HepG2 (cell line): ENCODE measurements at regions not wholly inside any gene's neighbourhood (a gene's known extent, or its start where the extent isn't known, plus 50 kb on each side); places are given as distances from the start of the nearest gene placed in this dataset.

Experiments
- ATAC-seq: fragments of 200-7000 bp; cut with Tn5 transposase; 3 replicates; pipeline ENCODE4 v1.9.1; 2020; ENCODE audit warnings: mild to moderate bottlenecking, moderate library complexity
- BruUV-seq: library from RNA; stranded (reverse); fragments of 400-500 nt; replicated peaks from 2 replicates; lab custom pipeline; 2021; lab: Mats Ljungman, UMichigan
- CTCF ChIA-PET: fragments of 300-600 bp; formaldehyde crosslinking; extraction: SDS; loops from one replicate; lab custom pipeline; 2021; ENCODE audit warnings: low total read pairs, inconsistent platforms, low intra/inter-chr PET ratio; lab: Yijun Ruan, JAX
- POLR2A ChIA-PET: fragments of 350-600 bp; sonication (Branson Sonifier 250); formaldehyde crosslinking; loops from one replicate; lab custom pipeline; 2020; ENCODE audit warnings: antibody characterized with exemption, inconsistent platforms; lab: Yijun Ruan, JAX
- DNase-seq: peaks from one replicate; pipeline ENCODE4 v3.0.0-alpha.2; 2015; ENCODE audit warnings: low spot score
- FAIRE-seq: peaks from 3 replicates; lab custom pipeline; 2011; peaks lifted over from hg19 to GRCh38; lab: Jason Lieb, UNC
- H2AFZ ChIP-seq: one replicate; pipeline ENCODE4 v1.6.1; 2011; ENCODE audit warnings: low read length, inconsistent platforms
- H3K27ac ChIP-seq: fragments of 300-600 bp; 3 replicates; pipeline ENCODE4 v1.8.0; 2011; ENCODE audit warnings: mixed run types, mild to moderate bottlenecking, mixed read lengths, low read length, inconsistent platforms; ENCODE audit not compliant: insufficient read depth; ENCODE audit errors: extremely low read length
- H3K27me3 ChIP-seq, 2 experiments: fragments of 200-600 bp in 1 of 2; 2 replicates in 1 of 2; 3 replicates in 1 of 2; pipeline versions ENCODE4 v1.6.0 to v1.8.0; 2011; ENCODE audit warnings: low read length in 2 of 2, mild to moderate bottlenecking in 2 of 2, moderate library complexity in 2 of 2, inconsistent platforms in 1 of 2; ENCODE audit not compliant: insufficient read depth in 2 of 2, control insufficient read depth in 1 of 2
- H3K36me3 ChIP-seq, 2 experiments: fragments of 200-600 bp in 1 of 2; replicated peaks in 1 of 2; 2 replicates in 1 of 2; 3 replicates in 1 of 2; pipeline versions ENCODE4 v1.5.1 to v1.8.0; 2011; ENCODE audit warnings: low read length in 2 of 2, inconsistent platforms in 1 of 2; ENCODE audit not compliant: insufficient read depth in 2 of 2, control insufficient read depth in 1 of 2
- H3K4me1 ChIP-seq: 2 replicates; pipeline ENCODE4 v1.5.1; 2012; ENCODE audit warnings: low read length, inconsistent platforms; ENCODE audit not compliant: insufficient read depth
- H3K4me2 ChIP-seq: 2 replicates; pipeline ENCODE4 v1.6.0; 2011; ENCODE audit warnings: low read depth, low read length, inconsistent platforms
- H3K4me3 ChIP-seq, 3 experiments: fragments of 200-600 bp in 1 of 3; sonication (generic), shearing (Covaris generic) in 1 of 3; replicated peaks in 1 of 3; 2 replicates each; pipeline ENCODE4 v1.5.1; 2011 to 2016; ENCODE audit warnings: low read length in 3 of 3, inconsistent platforms in 2 of 3, low read depth in 2 of 3, mild to moderate bottlenecking in 2 of 3, control low read depth in 1 of 3, mixed read lengths in 1 of 3; ENCODE audit not compliant: insufficient read depth in 1 of 3
- H3K79me2 ChIP-seq: one replicate; pipeline ENCODE4 v1.6.1; 2011; ENCODE audit warnings: low read length, inconsistent platforms; ENCODE audit not compliant: insufficient read depth
- H3K9ac ChIP-seq: 2 replicates; pipeline ENCODE4 v1.6.0; 2011; ENCODE audit warnings: mild to moderate bottlenecking, low read depth, low read length, inconsistent platforms; ENCODE audit not compliant: insufficient read depth
- H3K9me3 ChIP-seq: 2 replicates; pipeline ENCODE4 v1.5.1; 2012; ENCODE audit warnings: mild to moderate bottlenecking, low read length
- H4K20me1 ChIP-seq: 2 replicates; pipeline ENCODE4 v1.6.0; 2011; ENCODE audit warnings: inconsistent platforms, mild to moderate bottlenecking, low read length, moderate library complexity; ENCODE audit not compliant: insufficient read depth
- GPBP1L1 ChIP-seq: sonication (generic); formaldehyde crosslinking; IDR thresholded peaks from 2 replicates; pipeline ENCODE4 v1.5.0; 2020; ENCODE audit warnings: mild to moderate bottlenecking, missing genetic modification reagents
- NAIF1 ChIP-seq: sonication (generic); formaldehyde crosslinking; IDR thresholded peaks from 2 replicates; pipeline ENCODE4 v1.5.0; 2020; ENCODE audit warnings: mild to moderate bottlenecking, missing genetic modification reagents, borderline replicate concordance
- NR1H2 ChIP-seq: sonication (generic); formaldehyde crosslinking; IDR thresholded peaks from 2 replicates; pipeline ENCODE4 v1.8.1; 2022; ENCODE audit warnings: low read depth, missing genetic modification reagents, borderline replicate concordance
- NR3C1 ChIP-seq: sonication (generic); formaldehyde crosslinking; IDR thresholded peaks from 2 replicates; pipeline ENCODE4 v1.4.0; 2020; ENCODE audit warnings: missing genetic modification reagents
- RFXAP ChIP-seq: sonication (generic); formaldehyde crosslinking; IDR thresholded peaks from 2 replicates; pipeline ENCODE4 v1.4.0; 2020; ENCODE audit warnings: missing genetic modification reagents, borderline replicate concordance
- THYN1 ChIP-seq: sonication (generic); formaldehyde crosslinking; IDR thresholded peaks from 2 replicates; pipeline ENCODE4 v1.8.1; 2023; ENCODE audit warnings: low read depth, mild to moderate bottlenecking, moderate library complexity, missing genetic modification reagents, borderline replicate concordance
- ZFP41 ChIP-seq: sonication (generic); formaldehyde crosslinking; IDR thresholded peaks from 2 replicates; pipeline ENCODE4 v1.4.0; 2020; ENCODE audit warnings: mild to moderate bottlenecking, missing genetic modification reagents, borderline replicate concordance
- ZNF24 ChIP-seq: fragments of 450-650 bp; IDR thresholded peaks from 2 replicates; pipeline ENCODE4 v1.6.1; 2017; ENCODE audit warnings: antibody characterized with exemption, mild to moderate bottlenecking
- ZNF460 ChIP-seq: sonication (generic); formaldehyde crosslinking; IDR thresholded peaks from 2 replicates; pipeline ENCODE4 v1.5.1; 2020; ENCODE audit warnings: missing genetic modification reagents, mild to moderate bottlenecking, borderline replicate concordance
- ZNF747 ChIP-seq: sonication (generic); formaldehyde crosslinking; IDR thresholded peaks from 2 replicates; pipeline ENCODE4 v1.8.1; 2023; ENCODE audit warnings: missing genetic modification reagents, mild to moderate bottlenecking, borderline replicate concordance
- WGBS: methylation state at CpG from one replicate; pipeline ENCODE4 v1.1.6; 2017; ENCODE audit warnings: low lambda C conversion rate; 5-methylcytosine and 5-hydroxymethylcytosine counted together
- in situ Hi-C: cut with HindIII; loops from 2 replicates; pipeline ENCODE4 v1.10.0; 2017; ENCODE audit warnings: low pct_unique_long_range_greater_than_20kb; ENCODE audit not compliant: extremely low pct_ligation_motif_present
- intact Hi-C: fragments of 100-400 bp; cut with micrococcal nuclease; formaldehyde crosslinking; loops from one replicate; pipeline ENCODE4 v1.10.0; 2022; ENCODE audit not compliant: unreplicated experiment

GRCh38 chr2:145284551-145284950, 764.6 kb upstream of the ZEB2 start (continued):
- TF ChIP-seq ZNF460: no peak
- TF ChIP-seq ZFP41: no peak

- H3K27me3 ChIP-seq: no peaks in the 10 kb centered on the region
- TF ChIP-seq NR3C1 (no peak), THYN1 (no peak), ZNF747 (CRISPR knock-in tag) (no peak), RFXAP (CRISPR knock-in tag) (no peak), GPBP1L1 (no peak), NAIF1 (no peak), ZNF24 (no peak), NR1H2 (CRISPR knock-in tag) (no peak)
- TF ChIP-seq, all 625 proteins: peak for 0
- in situ Hi-C loops (no loop called here), intact Hi-C loops (no loop called here)
- no peak overlapping the region for H3K9ac ChIP-seq
- WGBS: 0% methylated on average over 1 of the region's 1 CpG
- H4K20me1 ChIP-seq: no peaks in the 10 kb centered on the region
- no peaks in the 10 kb centered on the region for H3K79me2 ChIP-seq
- no peak overlapping the region for H2AFZ ChIP-seq
- H3K4me3 ChIP-seq: no peak overlapping the region
- H3K4me1 ChIP-seq: no peaks in the 10 kb centered on the region
- H3K9me3 ChIP-seq: no peaks in the 10 kb centered on the region
- FAIRE-seq (no peak), DNase-seq (no peak), ATAC-seq (no peak)
- BruUV-seq: no TSS peak
- H3K4me2 ChIP-seq: no peak overlapping the region
- no peaks in the 10 kb centered on the region for H3K36me3 ChIP-seq
- H3K27ac ChIP-seq: no peak overlapping the region
- POLR2A ChIA-PET: no interaction called here
- CTCF ChIA-PET: no interaction called here
Observed at GRCh38 chr2:145283131-145283530, 763.2 kb upstream of the ZEB2 start.
